ENCODE measurements at regions not wholly inside any gene's neighbourhood (a gene's known extent, or its start where the extent isn't known, plus 50 kb on each side); places are given as distances from the start of the nearest gene placed in this dataset.

DNA sequence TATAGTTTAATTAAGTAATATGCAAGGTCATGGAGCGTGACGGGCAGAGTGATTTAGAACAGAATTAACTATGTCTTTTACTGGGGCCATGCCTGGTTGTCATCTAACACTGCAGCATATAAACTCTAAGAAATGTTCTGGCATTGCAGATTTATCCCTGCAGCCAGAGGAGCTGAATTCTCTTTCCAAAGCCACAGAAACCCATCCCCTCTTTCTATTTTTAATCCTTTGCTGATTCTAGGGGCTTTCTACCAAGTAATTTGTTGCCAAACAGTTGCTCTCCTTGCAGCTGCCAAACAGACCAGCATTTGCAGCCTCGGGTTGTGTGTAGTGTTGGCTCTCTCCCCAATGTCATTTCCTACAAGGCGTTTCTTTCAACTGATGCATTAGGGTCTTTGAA lies 243.2 kb upstream of the MON1B start:
- Histone ChIP-seq H3K4me1 (ENCODE audit: insufficient read depth, low read length, poor library complexity, severe bottlenecking) (no peaks in the 10 kb centered on the region), H3K4me3 (ENCODE audit: low read depth, low read length, poor library complexity, severe bottlenecking) (no peak overlapping the region), H3K9me3 (ENCODE audit: low read depth, low read length, poor library complexity, severe bottlenecking) (no peaks in the 10 kb centered on the region), H3K36me3 (ENCODE audit: insufficient read depth, low read length, poor library complexity, severe bottlenecking) (no peaks in the 10 kb centered on the region), H3K27me3 (replicated peaks; ENCODE audit: insufficient read depth, low read depth, low read length, poor library complexity) (no peaks in the 10 kb centered on the region), H3K27ac (ENCODE audit: low read depth, low read length, poor library complexity, severe bottlenecking) (no peak overlapping the region)
- no TSS peak for BruUV-seq (replicated peaks)
- TF ChIP-seq, protein P1, sequence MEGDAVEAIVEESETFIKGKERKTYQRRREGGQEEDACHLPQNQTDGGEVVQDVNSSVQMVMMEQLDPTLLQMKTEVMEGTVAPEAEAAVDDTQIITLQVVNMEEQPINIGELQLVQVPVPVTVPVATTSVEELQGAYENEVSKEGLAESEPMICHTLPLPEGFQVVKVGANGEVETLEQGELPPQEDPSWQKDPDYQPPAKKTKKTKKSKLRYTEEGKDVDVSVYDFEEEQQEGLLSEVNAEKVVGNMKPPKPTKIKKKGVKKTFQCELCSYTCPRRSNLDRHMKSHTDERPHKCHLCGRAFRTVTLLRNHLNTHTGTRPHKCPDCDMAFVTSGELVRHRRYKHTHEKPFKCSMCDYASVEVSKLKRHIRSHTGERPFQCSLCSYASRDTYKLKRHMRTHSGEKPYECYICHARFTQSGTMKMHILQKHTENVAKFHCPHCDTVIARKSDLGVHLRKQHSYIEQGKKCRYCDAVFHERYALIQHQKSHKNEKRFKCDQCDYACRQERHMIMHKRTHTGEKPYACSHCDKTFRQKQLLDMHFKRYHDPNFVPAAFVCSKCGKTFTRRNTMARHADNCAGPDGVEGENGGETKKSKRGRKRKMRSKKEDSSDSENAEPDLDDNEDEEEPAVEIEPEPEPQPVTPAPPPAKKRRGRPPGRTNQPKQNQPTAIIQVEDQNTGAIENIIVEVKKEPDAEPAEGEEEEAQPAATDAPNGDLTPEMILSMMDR (conservative IDR thresholded peaks at IDR 0.05; ENCODE audit: low read depth, low read length) = no peak
- no peak for TF ChIP-seq EZH2 (IDR thresholded peaks at IDR 0.05; ENCODE audit: borderline replicate concordance, low read depth, low read length, poor library complexity, severe bottlenecking)
- no peak for DNase-seq (ENCODE audit: low spot score)
- ChIA-PET CTCF (no interaction called here), POLR2A (ENCODE audit: low non-redundant PET) (no interaction called here)
- intact Hi-C loops (cut with micrococcal nuclease; ENCODE audit: unreplicated experiment) = no loop called here

DNA sequence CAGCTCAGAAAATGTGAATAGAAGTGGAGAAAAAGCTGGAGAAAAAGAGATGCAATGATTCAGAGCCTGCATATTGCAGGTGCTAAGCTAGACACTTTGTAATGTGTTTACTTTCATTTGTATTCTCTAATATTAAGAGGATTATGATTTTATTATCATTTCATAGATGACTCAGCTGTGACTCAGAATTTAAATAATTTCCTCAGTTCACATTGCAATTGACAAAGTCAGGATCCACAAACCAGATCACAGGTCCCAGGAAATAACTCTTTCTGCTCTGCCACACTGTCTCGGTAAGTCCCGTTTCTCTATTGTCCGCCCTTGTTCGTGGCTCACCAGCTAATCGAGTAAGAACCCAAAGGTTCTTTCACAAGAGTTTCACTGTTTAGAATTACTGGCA lies 235.4 kb upstream of the MON1B start:
- H3K27me3 ChIP-seq (replicated peaks; ENCODE audit: insufficient read depth, low read depth, low read length, poor library complexity) = no peaks in the 10 kb centered on the region
- POLR2A ChIA-PET (ENCODE audit: low non-redundant PET) = no interaction called here
- no peak for TF ChIP-seq EZH2 (IDR thresholded peaks at IDR 0.05; ENCODE audit: borderline replicate concordance, low read depth, low read length, poor library complexity, severe bottlenecking)
- TF ChIP-seq, protein P1 (conservative IDR thresholded peaks at IDR 0.05; ENCODE audit: low read depth, low read length) = no peak
- H3K4me3 ChIP-seq (ENCODE audit: low read depth, low read length, poor library complexity, severe bottlenecking) = no peak overlapping the region
- DNase-seq (ENCODE audit: low spot score) = peak; percentile 2
- H3K9me3 ChIP-seq (ENCODE audit: low read depth, low read length, poor library complexity, severe bottlenecking) = no peaks in the 10 kb centered on the region
- intact Hi-C loops (cut with micrococcal nuclease; ENCODE audit: unreplicated experiment) = no loop called here
- CTCF ChIA-PET = no interaction called here
- H3K27ac ChIP-seq (ENCODE audit: low read depth, low read length, poor library complexity, severe bottlenecking) = no peak overlapping the region
- no TSS peak for BruUV-seq (replicated peaks)
- no peaks in the 10 kb centered on the region for H3K4me1 ChIP-seq (ENCODE audit: insufficient read depth, low read length, poor library complexity, severe bottlenecking)
- H3K36me3 ChIP-seq (ENCODE audit: insufficient read depth, low read length, poor library complexity, severe bottlenecking) = no peaks in the 10 kb centered on the region

DNA sequence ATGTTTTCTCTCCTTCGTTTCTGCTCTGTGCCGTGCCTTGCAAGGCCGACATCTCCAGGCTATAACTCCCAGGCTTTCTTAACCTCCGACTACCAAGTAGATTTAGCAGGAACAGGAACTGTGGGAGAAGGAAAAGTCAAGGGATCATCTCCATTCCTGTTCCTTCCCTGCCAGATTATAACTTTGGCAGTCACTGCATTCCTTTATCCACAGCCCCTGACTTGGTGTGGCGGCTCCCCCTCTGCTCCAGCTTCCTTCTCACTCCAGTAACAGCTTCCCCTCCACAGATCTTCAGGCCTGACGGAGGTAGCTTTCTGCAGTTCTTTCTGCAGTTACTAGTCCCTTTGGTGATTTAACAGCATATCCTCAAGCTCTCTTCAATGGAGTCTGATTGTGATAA lies 234.6 kb upstream of the MON1B start:
- no peak overlapping the region for H3K4me3 ChIP-seq (ENCODE audit: low read depth, low read length, poor library complexity, severe bottlenecking)
- no peak for DNase-seq (ENCODE audit: low spot score)
- BruUV-seq (replicated peaks) = no TSS peak
- H3K9me3 ChIP-seq (ENCODE audit: low read depth, low read length, poor library complexity, severe bottlenecking) = no peaks in the 10 kb centered on the region
- TF ChIP-seq, protein P1 (conservative IDR thresholded peaks at IDR 0.05; ENCODE audit: low read depth, low read length) = no peak
- TF ChIP-seq EZH2 (IDR thresholded peaks at IDR 0.05; ENCODE audit: borderline replicate concordance, low read depth, low read length, poor library complexity, severe bottlenecking) = no peak
- H3K27ac ChIP-seq (ENCODE audit: low read depth, low read length, poor library complexity, severe bottlenecking) = no peak overlapping the region
- intact Hi-C loops (cut with micrococcal nuclease; ENCODE audit: unreplicated experiment) = no loop called here
- no peaks in the 10 kb centered on the region for H3K4me1 ChIP-seq (ENCODE audit: insufficient read depth, low read length, poor library complexity, severe bottlenecking)
- ChIA-PET CTCF (no interaction called here), POLR2A (ENCODE audit: low non-redundant PET) (no interaction called here)
- no peaks in the 10 kb centered on the region for H3K27me3 ChIP-seq (replicated peaks; ENCODE audit: insufficient read depth, low read depth, low read length, poor library complexity)
- no peaks in the 10 kb centered on the region for H3K36me3 ChIP-seq (ENCODE audit: insufficient read depth, low read length, poor library complexity, severe bottlenecking)
